HEK293 (cell line): ENCODE measurements at regions not wholly inside any gene's neighbourhood (a gene's known extent, or its start where the extent isn't known, plus 50 kb on each side); places are given as distances from the start of the nearest gene placed in this dataset.

Experiments
- CTCF ChIA-PET: fragments of 350-600 bp; formaldehyde crosslinking; extraction: SDS; loops from one replicate; lab custom pipeline; 2021; ENCODE audit warnings: antibody characterized with exemption; lab: Yijun Ruan, JAX
- POLR2A ChIA-PET: fragments of 300-600 bp; formaldehyde crosslinking; extraction: SDS; loops from one replicate; lab custom pipeline; 2020; ENCODE audit warnings: antibody characterized with exemption, inconsistent platforms; lab: Yijun Ruan, JAX
- H3K27ac ChIP-seq: fragments of 200-500 bp; sonication (Bioruptor generic); 2 replicates; pipeline ENCODE4 v1.5.1; 2014; ENCODE audit warnings: low read depth, low read length, control low read depth, inconsistent platforms; ENCODE audit errors: extremely low read depth
- H3K36me3 ChIP-seq, 2 experiments: fragments of 200-500 bp in 1 of 2; sonication (Bioruptor generic) in 1 of 2; 1 replicate in 1 of 2; 2 replicates in 1 of 2; pipeline ENCODE4 v1.5.1; 2014 to 2017; ENCODE audit warnings: inconsistent platforms in 2 of 2, low read length in 2 of 2; ENCODE audit not compliant: control insufficient read depth in 2 of 2, insufficient read depth in 1 of 2
- H3K4me1 ChIP-seq: fragments of 200-500 bp; sonication (Bioruptor generic); 2 replicates; pipeline ENCODE4 v1.5.1; 2014; ENCODE audit warnings: mild to moderate bottlenecking, low read length, inconsistent platforms; ENCODE audit not compliant: control insufficient read depth, insufficient read depth
- H3K4me3 ChIP-seq: 2 replicates; pipeline ENCODE4 v1.5.1; 2011; ENCODE audit warnings: low read depth, mild to moderate bottlenecking, control low read depth, low read length, moderate library complexity
- H3K9me3 ChIP-seq: fragments of 200-500 bp; sonication (Bioruptor generic); 2 replicates; pipeline ENCODE4 v1.5.1; 2014; ENCODE audit warnings: low read depth, low read length, inconsistent platforms; ENCODE audit not compliant: control insufficient read depth, insufficient read depth
- KLF9 ChIP-seq: fragments of 450-650 bp; formaldehyde crosslinking; IDR thresholded peaks from 2 replicates; pipeline ENCODE4 v1.5.1; 2016; ENCODE audit warnings: missing biosample characterization, missing genetic modification characterization, low read depth
- MZF1 ChIP-seq: fragments of 450-650 bp; formaldehyde crosslinking; IDR thresholded peaks from 2 replicates; pipeline ENCODE4 v1.5.1; 2017; ENCODE audit warnings: missing biosample characterization, missing genetic modification characterization, borderline replicate concordance
- ZBTB1 ChIP-seq: fragments of 450-650 bp; formaldehyde crosslinking; IDR thresholded peaks from 2 replicates; pipeline ENCODE4 v1.5.1; 2016; ENCODE audit warnings: missing biosample characterization, missing genetic modification characterization
- ZFP3 ChIP-seq: fragments of 450-650 bp; formaldehyde crosslinking; IDR thresholded peaks from 2 replicates; pipeline ENCODE4 v1.5.1; 2016; ENCODE audit warnings: low read depth, missing biosample characterization, missing genetic modification characterization
- ZNF274 ChIP-seq, 2 experiments: fragments of 200-500 bp in 1 of 2; fragments of 450-650 bp in 1 of 2; sonication (Bioruptor generic) in 1 of 2; formaldehyde crosslinking in 1 of 2; IDR thresholded peaks; 2 replicates each; pipeline versions ENCODE4 v1.5.1 to v1.6.1; 2014 to 2016; ENCODE audit warnings: borderline replicate concordance in 1 of 2, inconsistent platforms in 1 of 2, low read length in 1 of 2, missing biosample characterization in 1 of 2, missing genetic modification characterization in 1 of 2
- ZNF394 ChIP-seq: fragments of 450-650 bp; formaldehyde crosslinking; IDR thresholded peaks from 2 replicates; pipeline ENCODE4 v1.5.1; 2016; ENCODE audit warnings: missing biosample characterization, missing genetic modification characterization, mild to moderate bottlenecking, moderate library complexity, borderline replicate concordance
- ZNF585B ChIP-seq: fragments of 450-650 bp; formaldehyde crosslinking; IDR thresholded peaks from 2 replicates; pipeline ENCODE4 v1.5.1; 2016; ENCODE audit warnings: missing biosample characterization, missing genetic modification characterization
- ZNF624 ChIP-seq: fragments of 450-650 bp; formaldehyde crosslinking; IDR thresholded peaks from 2 replicates; pipeline ENCODE4 v1.5.1; 2017; ENCODE audit warnings: missing biosample characterization, missing genetic modification characterization
- ZNF654 ChIP-seq: fragments of 450-650 bp; formaldehyde crosslinking; IDR thresholded peaks from 2 replicates; pipeline ENCODE4 v1.5.1; 2016; ENCODE audit warnings: low read depth, missing biosample characterization, missing genetic modification characterization
- ZNF701 ChIP-seq: fragments of 450-650 bp; formaldehyde crosslinking; IDR thresholded peaks from 2 replicates; pipeline ENCODE4 v1.5.1; 2016; ENCODE audit warnings: missing biosample characterization, missing genetic modification characterization
- ZSCAN30 ChIP-seq: fragments of 450-650 bp; IDR thresholded peaks from 2 replicates; pipeline ENCODE4 v1.5.1; 2018; ENCODE audit warnings: missing biosample characterization, mild to moderate bottlenecking, missing genetic modification characterization, moderate library complexity
- TF ChIP-seq, protein P1 (sequence below): fragments of 450-650 bp; formaldehyde crosslinking; IDR thresholded peaks from 2 replicates; pipeline ENCODE4 v1.5.1; 2016; ENCODE audit warnings: missing biosample characterization, missing genetic modification characterization

DNA sequence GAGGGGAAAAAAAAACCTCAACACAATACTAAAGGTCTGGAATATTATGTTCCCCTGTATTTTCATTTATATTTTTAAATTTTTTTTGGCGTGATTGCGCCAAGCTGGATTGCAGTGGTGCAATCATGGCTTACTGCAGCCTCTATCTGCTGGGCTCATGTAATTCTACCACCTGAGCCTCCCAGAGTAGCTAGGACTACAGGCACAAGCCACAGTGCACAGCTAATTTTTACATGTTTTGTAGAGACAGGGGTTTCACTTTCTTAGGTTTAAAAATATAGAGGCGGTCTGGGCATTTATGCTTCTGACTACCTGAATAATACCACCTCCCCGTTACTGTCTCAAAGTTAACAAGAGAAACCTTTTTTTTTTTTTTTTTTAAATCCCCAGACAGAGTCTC is 51.1 kb upstream of the MAP4 start:
- no peaks in the 10 kb centered on the region for H3K9me3 ChIP-seq
- 0 out of 2 replicates have a peak, but pooled peaks cover 3% of the 10 kb centered on the region for H3K4me1 ChIP-seq
- H3K36me3 ChIP-seq: peaks cover 0 to 3% of the 10 kb centered on the region in 2 experiments; a peak in 2 of 3 replicates
- H3K27ac ChIP-seq: no peak overlapping the region
- no peak overlapping the region for H3K4me3 ChIP-seq
- POLR2A ChIA-PET: no interaction called here
- CTCF ChIA-PET: no interaction called here
- TF ChIP-seq, protein P1, sequence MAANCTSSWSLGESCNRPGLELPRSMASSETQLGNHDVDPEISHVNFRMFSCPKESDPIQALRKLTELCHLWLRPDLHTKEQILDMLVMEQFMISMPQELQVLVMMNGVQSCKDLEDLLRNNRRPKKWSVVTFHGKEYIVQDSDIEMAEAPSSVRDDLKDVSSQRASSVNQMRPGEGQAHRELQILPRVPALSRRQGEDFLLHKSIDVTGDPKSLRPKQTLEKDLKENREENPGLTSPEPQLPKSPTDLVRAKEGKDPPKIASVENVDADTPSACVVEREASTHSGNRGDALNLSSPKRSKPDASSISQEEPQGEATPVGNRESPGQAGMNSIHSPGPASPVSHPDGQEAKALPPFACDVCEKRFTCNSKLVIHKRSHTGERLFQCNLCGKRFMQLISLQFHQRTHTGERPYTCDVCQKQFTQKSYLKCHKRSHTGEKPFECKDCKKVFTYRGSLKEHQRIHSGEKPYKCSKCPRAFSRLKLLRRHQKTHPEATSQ (tag by site-specific recombination): no peak
- TF ChIP-seq ZNF394 (tag by site-specific recombination) (no peak), ZBTB1 (tag by site-specific recombination) (no peak), ZNF624 (tag by site-specific recombination) (no peak), ZNF654 (tag by site-specific recombination) (no peak), ZNF585B (tag by site-specific recombination) (no peak), KLF9 (tag by site-specific recombination) (no peak), ZFP3 (tag by site-specific recombination) (no peak), ZNF274 (IDR thresholded peaks at IDR 0.05; ENCODE audit: low read length) (no peak), ZNF274 (tag by site-specific recombination; IDR thresholded peaks at IDR 0.05; ENCODE audit: borderline replicate concordance) (no peak), ZSCAN30 (tag by site-specific recombination) (no peak), ZNF701 (tag by site-specific recombination) (no peak), MZF1 (tag by site-specific recombination) (no peak)
